Left lung (tissue), 4 donors: ENCODE measurements at regions not wholly inside any gene's neighbourhood (a gene's known extent, or its start where the extent isn't known, plus 50 kb on each side); places are given as distances from the start of the nearest gene placed in this dataset.

Experiments
- ATAC-seq: fragments of 200-7000 bp; cut with Tn5 transposase; one replicate; pipeline ENCODE4 v1.9.1; 2020; ENCODE audit warnings: moderate library complexity
- DNase-seq, 4 donors: peaks; one replicate each; pipeline ENCODE4 v3.0.0-alpha.2; 2013 to 2020
- H3K27ac ChIP-seq, 2 donors: fragments of 200-600 bp; sonication (generic) in 1 of 2; one replicate each; pipeline versions ENCODE4 v1.5.0 to v1.8.0; 2020 to 2021
- H3K27me3 ChIP-seq, 2 donors: fragments of 200-600 bp; sonication (generic) in 1 of 2; one replicate each; pipeline versions ENCODE4 v1.5.0 to v1.8.0; 2020 to 2021
- H3K36me3 ChIP-seq, 2 donors: fragments of 200-600 bp; sonication (generic) in 1 of 2; one replicate each; pipeline versions ENCODE4 v1.5.0 to v1.8.0; 2020 to 2021
- H3K4me1 ChIP-seq, 2 donors: fragments of 200-600 bp; one replicate each; pipeline ENCODE4 v1.8.0; 2021
- H3K4me3 ChIP-seq, 2 donors: fragments of 200-600 bp; sonication (generic) in 1 of 2; one replicate each; pipeline versions ENCODE4 v1.5.0 to v1.8.0; 2020 to 2021; ENCODE audit warnings: mild to moderate bottlenecking in 1 of 2
- H3K9me3 ChIP-seq, 2 donors: fragments of 200-600 bp; sonication (generic) in 1 of 2; one replicate each; pipeline versions ENCODE4 v1.5.0 to v1.8.0; 2020 to 2021
- CTCF ChIP-seq, 2 donors: fragments of 200-600 bp; sonication (generic) in 1 of 2; IDR thresholded peaks; one replicate each; pipeline versions ENCODE4 v1.5.0 to v1.8.0; 2021; ENCODE audit warnings: antibody characterized with exemption in 2 of 2
- intact Hi-C, 2 donors: fragments of 100-400 bp; cut with DNase I; formaldehyde crosslinking; loops; one replicate each; pipeline versions ENCODE4 v1.11.2 to v1.14.2; 2022
- donor health status: DM: no; HTN: yes; CAD: no.
- donor health status: DM: no; HTN: no; CAD: no.

- TF ChIP-seq CTCF (IDR thresholded peaks at IDR 0.05) = no peak
- H3K36me3 ChIP-seq = no peaks in the 10 kb centered on the region
- no peaks in the 10 kb centered on the region for H3K4me1 ChIP-seq
- H3K27me3 ChIP-seq = no peaks in the 10 kb centered on the region
- DNase-seq = no peak
- intact Hi-C loops = no loop called here
- H3K27ac ChIP-seq = no peak overlapping the region
- peaks cover 0 to 7% of the 10 kb centered on the region in 2 donors for H3K9me3 ChIP-seq
- H3K4me3 ChIP-seq = no peak overlapping the region
- ATAC-seq = no peak
These were observed 327.3 kb downstream of the FRK start for GRCh38 chr6:115733426-115733825.

- DNase-seq = peak in 1 of 4 donors; percentile 36
- ATAC-seq = no peak
- intact Hi-C loops = no loop called here
- Histone ChIP-seq H3K36me3 (no peaks in the 10 kb centered on the region), H3K4me3 (no peak overlapping the region), H3K4me1 (no peaks in the 10 kb centered on the region), H3K9me3 (no peaks in the 10 kb centered on the region), H3K27ac (no peak overlapping the region), H3K27me3 (no peaks in the 10 kb centered on the region)
- TF ChIP-seq CTCF (IDR thresholded peaks at IDR 0.05) = no peak
These were observed 331.7 kb downstream of the FRK start for GRCh38 chr6:115729036-115729435.

- Histone ChIP-seq H3K4me3 (no peak overlapping the region), H3K4me1 (no peaks in the 10 kb centered on the region), H3K27ac (no peak overlapping the region), H3K36me3 (no peaks in the 10 kb centered on the region), H3K27me3 (no peaks in the 10 kb centered on the region), H3K9me3 (no peaks in the 10 kb centered on the region)
- intact Hi-C loops = no loop called here
- TF ChIP-seq CTCF (IDR thresholded peaks at IDR 0.05) = no peak
- DNase-seq = no peak
- ATAC-seq = no peak
These were observed 332.5 kb downstream of the FRK start for GRCh38 chr6:115728171-115728570.

GRCh38 chr6:115721564-115721963 is 339.1 kb downstream of the FRK start:
- DNase-seq = no peak

GRCh38 chr6:115720900-115721299 is 339.8 kb downstream of the FRK start:
- no peak for TF ChIP-seq CTCF (IDR thresholded peaks at IDR 0.05)

More at GRCh38 chr6:115721564-115721963, 339.1 kb downstream of the FRK start:
- Histone ChIP-seq H3K36me3 (no peaks in the 10 kb centered on the region), H3K9me3 (no peaks in the 10 kb centered on the region), H3K27me3 (no peaks in the 10 kb centered on the region), H3K4me3 (no peak overlapping the region), H3K4me1 (no peaks in the 10 kb centered on the region), H3K27ac (no peak overlapping the region)
- no peak for ATAC-seq
- no peak for TF ChIP-seq CTCF (IDR thresholded peaks at IDR 0.05)
- intact Hi-C loops = no loop called here

More at GRCh38 chr6:115720900-115721299, 339.8 kb downstream of the FRK start:
- Histone ChIP-seq H3K27me3 (no peaks in the 10 kb centered on the region), H3K4me1 (no peaks in the 10 kb centered on the region), H3K36me3 (no peaks in the 10 kb centered on the region), H3K4me3 (no peak overlapping the region), H3K27ac (no peak overlapping the region), H3K9me3 (no peaks in the 10 kb centered on the region)
- no peak for ATAC-seq
- DNase-seq = no peak
- intact Hi-C loops = no loop called here
